ENCODE measurements at regions not wholly inside any gene's neighbourhood (a gene's known extent, or its start where the extent isn't known, plus 50 kb on each side); places are given as distances from the start of the nearest gene placed in this dataset.
A peak's percentile ranks its signal among the peaks of the same experiment; 100 is the strongest.

GRCh38 chr1:83673312-83673711, 325.6 kb downstream of the TTLL7 start:
- peak; percentile 32 for DNase-seq (ENCODE audit: low read depth)

GRCh38 chr1:83671586-83671985, 327.3 kb downstream of the TTLL7 start:
- no peak for DNase-seq (ENCODE audit: low read depth)

- no peak for DNase-seq (ENCODE audit: low read depth)
Measured at GRCh38 chr1:83670909-83671565, 327.9 kb downstream of the TTLL7 start.

- DNase-seq (ENCODE audit: low read depth) = no peak
Measured at GRCh38 chr1:83641796-83642443, 357.0 kb downstream of the TTLL7 start.

GRCh38 chr1:83641206-83641658, 357.7 kb downstream of the TTLL7 start:
- peak; percentile 41 for DNase-seq (ENCODE audit: low read depth)

GRCh38 chr1:83639785-83640184, 359.1 kb downstream of the TTLL7 start:
- no peak for DNase-seq (ENCODE audit: low read depth)

GRCh38 chr1:83637586-83637985, 361.3 kb downstream of the TTLL7 start:
- DNase-seq (ENCODE audit: low read depth) = no peak

GRCh38 chr1:83637009-83637408, 361.9 kb downstream of the TTLL7 start:
- DNase-seq (ENCODE audit: low read depth) = no peak

GRCh38 chr1:83632906-83633305, 366.0 kb downstream of the TTLL7 start:
- DNase-seq (ENCODE audit: low read depth) = no peak

GRCh38 chr1:83631851-83632250, 367.1 kb downstream of the TTLL7 start:
- no peak for DNase-seq (ENCODE audit: low read depth)

- DNase-seq (ENCODE audit: low read depth) = no peak
Measured at GRCh38 chr1:83627045-83627444, 371.9 kb downstream of the TTLL7 start.

- DNase-seq (ENCODE audit: low read depth) = no peak
Measured at GRCh38 chr1:83626603-83627002, 372.3 kb downstream of the TTLL7 start.

- no peak for DNase-seq (ENCODE audit: low read depth)
Measured at GRCh38 chr1:83625646-83626045, 373.3 kb downstream of the TTLL7 start.

- DNase-seq (ENCODE audit: low read depth) = no peak
Measured at GRCh38 chr1:83620016-83620415, 378.9 kb downstream of the TTLL7 start.

- no peak for DNase-seq (ENCODE audit: low read depth)
Measured at GRCh38 chr1:83619170-83619896, 379.6 kb downstream of the TTLL7 start.

- DNase-seq (ENCODE audit: low read depth) = no peak
Measured at GRCh38 chr1:83617883-83618282, 381.0 kb downstream of the TTLL7 start.

- no peak for DNase-seq (ENCODE audit: low read depth)
Measured at GRCh38 chr1:83615370-83615769, 383.6 kb downstream of the TTLL7 start.

GRCh38 chr1:83606416-83606955, 392.4 kb downstream of the TTLL7 start:
- DNase-seq (ENCODE audit: low read depth) = no peak

- no peak for DNase-seq (ENCODE audit: low read depth)
Measured at GRCh38 chr1:83596331-83596730, 402.6 kb downstream of the TTLL7 start.

- DNase-seq (ENCODE audit: low read depth) = no peak
Measured at GRCh38 chr1:83593073-83593472, 405.9 kb downstream of the TTLL7 start.

GRCh38 chr1:83588140-83588539, 410.8 kb downstream of the TTLL7 start:
- no peak for DNase-seq (ENCODE audit: low read depth)

- no peak for DNase-seq (ENCODE audit: low read depth)
Measured at GRCh38 chr1:83583351-83584014, 415.4 kb downstream of the TTLL7 start.
